Calu3 (cell line): ENCODE measurements at regions not wholly inside any gene's neighbourhood (a gene's known extent, or its start where the extent isn't known, plus 50 kb on each side); places are given as distances from the start of the nearest gene placed in this dataset.

Experiments
- BruUV-seq: library from RNA; stranded (reverse); fragments of 400-500 nt; replicated peaks from 2 replicates; lab custom pipeline; 2021; lab: Mats Ljungman, UMichigan
- CTCF ChIA-PET: fragments of 300-600 bp; sonication (Branson Sonifier 250); formaldehyde crosslinking; loops from one replicate; lab custom pipeline; 2022; ENCODE audit warnings: antibody characterized with exemption; lab: Charles Lee
- DNase-seq: peaks from one replicate; pipeline ENCODE4 v3.0.0; 2022
- H3K27ac Mint-ChIP-seq: one replicate; pipeline ENCODE4 v1.8.0; 2022; ENCODE audit warnings: mixed read lengths; ENCODE audit not compliant: unreplicated experiment
- H3K27me3 Mint-ChIP-seq: one replicate; pipeline ENCODE4 v1.8.0; 2022; ENCODE audit warnings: mixed read lengths; ENCODE audit not compliant: unreplicated experiment
- H3K36me3 Mint-ChIP-seq: one replicate; pipeline ENCODE4 v1.8.0; 2022; ENCODE audit warnings: mild to moderate bottlenecking, moderate library complexity, mixed read lengths; ENCODE audit not compliant: insufficient read depth, unreplicated experiment
- H3K4me1 Mint-ChIP-seq: one replicate; pipeline ENCODE4 v1.8.0; 2022; ENCODE audit warnings: mild to moderate bottlenecking, low read depth, mixed read lengths; ENCODE audit not compliant: unreplicated experiment
- H3K4me3 Mint-ChIP-seq: one replicate; pipeline ENCODE4 v1.8.0; 2022; ENCODE audit warnings: mild to moderate bottlenecking, low read depth, moderate library complexity, mixed read lengths; ENCODE audit not compliant: unreplicated experiment
- H3K9me3 Mint-ChIP-seq: one replicate; pipeline ENCODE4 v1.8.0; 2022; ENCODE audit warnings: low read depth, mixed read lengths; ENCODE audit not compliant: unreplicated experiment
- CTCF ChIP-seq: fragments of 200-600 bp; IDR thresholded peaks from one replicate; pipeline ENCODE4 v1.8.0; 2022; ENCODE audit warnings: antibody characterized with exemption; ENCODE audit not compliant: unreplicated experiment
- intact Hi-C: fragments of 100-400 bp; cut with micrococcal nuclease; formaldehyde crosslinking; loops from one replicate; pipeline ENCODE4 v1.10.0; 2022; ENCODE audit not compliant: unreplicated experiment

- no peak overlapping the region for H3K4me3 Mint-ChIP-seq
- TF ChIP-seq CTCF = no peak
- CTCF ChIA-PET = no interaction called here
- no peaks in the 10 kb centered on the region for H3K27me3 Mint-ChIP-seq
- no peaks in the 10 kb centered on the region for H3K36me3 Mint-ChIP-seq
- no peak for DNase-seq
- no peak overlapping the region for H3K27ac Mint-ChIP-seq
- no peaks in the 10 kb centered on the region for H3K4me1 Mint-ChIP-seq
- no TSS peak for BruUV-seq
- intact Hi-C loops = no loop called here
- H3K9me3 Mint-ChIP-seq = no peaks in the 10 kb centered on the region
Observed at GRCh38 chr21:39018730-39019129, 164.5 kb downstream of the PSMG1 start.

- BruUV-seq = no TSS peak
- Mint-ChIP-seq H3K36me3 (no peaks in the 10 kb centered on the region), H3K4me3 (no peak overlapping the region), H3K27me3 (no peaks in the 10 kb centered on the region), H3K4me1 (no peaks in the 10 kb centered on the region), H3K9me3 (no peaks in the 10 kb centered on the region), H3K27ac (no peak overlapping the region)
- no peak for DNase-seq
- TF ChIP-seq CTCF = no peak
- CTCF ChIA-PET = no interaction called here
- intact Hi-C loops = no loop called here
Observed at GRCh38 chr21:39016740-39017315, 166.4 kb downstream of the PSMG1 start.

- CTCF ChIA-PET = no interaction called here
- no peak overlapping the region for H3K4me3 Mint-ChIP-seq
- H3K27me3 Mint-ChIP-seq = no peaks in the 10 kb centered on the region
- intact Hi-C loops = no loop called here
- H3K27ac Mint-ChIP-seq = no peak overlapping the region
- no TSS peak for BruUV-seq
- DNase-seq = no peak
- TF ChIP-seq CTCF = no peak
- no peaks in the 10 kb centered on the region for H3K9me3 Mint-ChIP-seq
- no peaks in the 10 kb centered on the region for H3K4me1 Mint-ChIP-seq
- H3K36me3 Mint-ChIP-seq = no peaks in the 10 kb centered on the region
Observed at GRCh38 chr21:39014747-39015146, 168.5 kb downstream of the PSMG1 start.

GRCh38 chr21:39012326-39013230, 170.7 kb downstream of the PSMG1 start:
- BruUV-seq = no TSS peak
- H3K27ac Mint-ChIP-seq = no peak overlapping the region
- TF ChIP-seq CTCF = no peak
- no peaks in the 10 kb centered on the region for H3K36me3 Mint-ChIP-seq
- no peaks in the 10 kb centered on the region for H3K4me1 Mint-ChIP-seq
- H3K27me3 Mint-ChIP-seq = no peaks in the 10 kb centered on the region
- DNase-seq = no peak
- H3K4me3 Mint-ChIP-seq = no peak overlapping the region
- intact Hi-C loops = no loop called here
- CTCF ChIA-PET = no interaction called here
- no peaks in the 10 kb centered on the region for H3K9me3 Mint-ChIP-seq
